GM21515 (cell line): ENCODE measurements at regions not wholly inside any gene's neighbourhood (a gene's known extent, or its start where the extent isn't known, plus 50 kb on each side); places are given as distances from the start of the nearest gene placed in this dataset.

Source experiments
- ATAC-seq: cut with Tn5 transposase; IDR thresholded peaks from one replicate; pipeline ENCODE4 v1.9.1; 2021; ENCODE audit not compliant: unreplicated experiment

DNA sequence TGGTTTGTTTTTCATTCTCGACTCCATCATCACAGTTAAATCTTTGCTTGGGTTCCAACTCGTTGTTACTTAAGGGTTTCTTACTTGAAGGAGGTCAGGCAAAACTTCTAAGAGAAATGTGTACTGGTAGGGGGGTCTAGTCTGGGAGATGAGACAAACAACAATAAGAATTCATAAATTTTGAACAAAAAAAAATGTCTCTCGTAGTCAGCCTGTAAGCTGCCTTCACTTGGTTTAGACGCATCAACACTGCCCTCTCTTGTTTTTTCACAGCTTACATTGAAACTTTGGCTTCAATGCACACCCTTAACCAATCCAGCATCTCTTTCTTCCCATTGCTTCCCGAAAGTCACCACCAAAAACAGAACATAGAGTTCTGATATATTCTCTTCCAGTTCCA lies 576.4 kb upstream of the PIK3C3 start:
- ATAC-seq, result no peak

DNA sequence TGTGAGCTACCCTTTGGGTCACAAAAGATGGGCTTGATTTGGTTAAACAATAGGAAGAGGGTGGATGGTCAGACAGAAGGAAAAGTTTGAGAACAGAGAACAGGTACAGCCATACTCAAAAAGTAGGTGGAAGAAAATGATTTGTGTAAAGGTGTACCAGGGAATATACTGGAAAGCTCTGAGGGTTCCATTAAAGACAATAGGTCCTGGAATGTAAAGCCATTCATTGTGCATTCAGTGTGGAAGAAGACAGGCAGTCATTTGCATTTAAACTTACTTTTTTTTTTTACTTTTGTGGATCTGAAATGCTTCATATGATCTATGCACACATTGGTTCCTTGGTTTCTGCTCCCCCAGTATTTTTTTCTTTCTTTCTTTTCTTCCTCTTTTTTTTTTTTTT lies 581.4 kb upstream of the PIK3C3 start:
- no peak for ATAC-seq

DNA sequence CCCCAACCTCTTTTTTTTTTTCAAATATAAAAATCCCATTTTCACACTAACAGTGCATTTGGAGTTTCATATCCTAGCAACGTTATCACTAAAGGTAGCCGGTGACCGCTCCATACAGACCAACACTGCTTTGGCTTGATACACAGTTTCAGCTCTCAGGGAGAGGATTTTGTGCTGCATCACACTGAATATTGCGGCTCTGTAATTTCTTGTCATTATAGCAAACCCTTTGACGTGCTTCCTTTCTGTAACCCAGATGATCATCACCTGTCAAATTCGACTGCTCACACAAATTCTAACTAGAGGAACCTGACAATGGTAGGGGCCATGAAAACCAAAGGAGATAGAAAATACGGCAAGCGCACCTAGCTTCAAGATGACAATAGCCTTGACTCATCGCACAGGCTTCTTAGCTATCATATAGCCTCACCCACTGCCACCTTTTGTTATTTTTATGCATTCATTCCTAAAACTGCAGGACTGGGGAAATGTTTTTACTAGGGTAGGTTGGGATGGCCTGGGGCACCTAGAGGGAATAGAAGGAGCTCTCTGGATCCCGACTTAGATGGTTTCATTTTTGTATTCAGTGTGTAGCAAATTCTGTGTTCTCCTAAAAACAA lies 582.9 kb upstream of the PIK3C3 start:
- no peak for ATAC-seq

DNA sequence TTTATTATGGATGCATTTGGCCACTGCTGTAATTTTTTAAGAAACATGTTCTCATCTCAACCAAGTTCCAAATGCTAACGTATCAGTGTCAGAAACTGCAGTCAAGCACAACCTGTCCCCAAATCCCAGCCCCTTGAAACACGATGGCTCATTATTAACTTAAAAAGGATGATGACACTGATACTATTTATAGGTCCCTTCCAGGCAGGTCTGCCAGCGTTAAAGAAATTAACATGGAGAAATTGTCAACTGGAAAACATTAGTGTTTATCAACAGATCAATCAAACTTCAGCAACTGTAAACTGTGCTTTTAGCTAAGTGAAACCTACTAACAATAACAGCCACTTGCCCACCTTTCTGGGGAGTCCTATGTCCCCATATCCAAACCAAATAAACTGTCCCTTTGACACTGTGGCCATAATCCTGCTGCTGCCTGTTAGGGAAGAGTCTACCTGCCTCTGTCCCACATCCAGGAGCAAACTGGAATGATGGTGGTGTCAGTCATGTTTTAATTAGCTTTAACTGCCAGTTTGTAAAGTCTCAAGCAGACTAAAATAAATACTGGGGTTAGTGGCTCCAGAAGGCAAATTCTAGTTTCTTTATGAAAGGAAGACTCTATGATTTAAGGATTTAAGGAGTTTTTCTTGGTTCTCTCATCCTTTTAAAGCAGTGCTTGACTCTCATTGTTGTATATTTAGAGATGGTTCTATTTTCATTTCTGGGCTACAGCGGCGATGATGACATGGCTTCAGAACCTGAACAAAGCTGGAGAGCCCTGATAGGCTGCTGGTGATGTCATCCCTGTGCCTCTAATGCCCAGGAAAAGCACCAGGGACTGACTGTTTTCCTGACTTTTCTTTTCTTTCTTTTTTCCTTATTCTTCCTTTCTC lies 583.6 kb upstream of the PIK3C3 start:
- ATAC-seq, result no peak

DNA sequence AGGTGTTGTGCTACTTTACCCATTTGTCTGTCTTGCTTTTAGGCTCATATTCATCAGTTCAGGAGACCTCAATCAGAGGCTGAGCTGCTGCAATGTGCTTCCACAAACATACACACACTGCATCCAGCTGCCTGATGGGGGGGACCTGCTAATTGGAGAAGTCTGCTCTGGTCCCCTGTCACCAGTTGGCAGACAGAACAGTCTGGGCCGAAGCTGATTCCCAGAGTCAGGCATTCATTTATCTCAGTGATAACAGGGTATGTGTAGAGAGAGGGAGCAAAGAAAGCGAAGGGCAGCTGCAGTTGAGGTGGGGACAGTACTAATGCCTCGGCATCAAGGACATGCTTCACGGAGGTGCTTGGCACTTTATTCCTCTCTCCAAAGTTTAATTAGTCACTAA lies 584.3 kb upstream of the PIK3C3 start:
- no peak for ATAC-seq

DNA sequence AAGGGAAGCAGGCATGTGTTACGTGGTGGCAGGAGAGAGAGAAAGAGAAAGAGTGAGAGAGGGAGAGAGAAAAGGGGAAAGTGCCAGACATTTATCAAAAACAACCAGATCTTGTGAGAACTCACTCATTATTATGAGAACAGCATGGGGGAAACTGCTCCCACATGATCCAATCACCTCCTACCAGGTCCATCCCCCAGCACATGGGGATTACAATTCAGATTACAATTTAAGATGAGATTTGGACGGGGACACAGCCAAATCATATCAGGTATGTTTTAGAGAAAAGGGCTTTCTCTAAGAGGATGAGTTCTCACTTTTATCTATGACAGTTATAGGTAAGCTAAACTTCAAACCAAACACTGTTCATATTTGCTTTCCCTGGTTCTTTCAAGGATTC lies 597.3 kb upstream of the PIK3C3 start:
- no peak for ATAC-seq

DNA sequence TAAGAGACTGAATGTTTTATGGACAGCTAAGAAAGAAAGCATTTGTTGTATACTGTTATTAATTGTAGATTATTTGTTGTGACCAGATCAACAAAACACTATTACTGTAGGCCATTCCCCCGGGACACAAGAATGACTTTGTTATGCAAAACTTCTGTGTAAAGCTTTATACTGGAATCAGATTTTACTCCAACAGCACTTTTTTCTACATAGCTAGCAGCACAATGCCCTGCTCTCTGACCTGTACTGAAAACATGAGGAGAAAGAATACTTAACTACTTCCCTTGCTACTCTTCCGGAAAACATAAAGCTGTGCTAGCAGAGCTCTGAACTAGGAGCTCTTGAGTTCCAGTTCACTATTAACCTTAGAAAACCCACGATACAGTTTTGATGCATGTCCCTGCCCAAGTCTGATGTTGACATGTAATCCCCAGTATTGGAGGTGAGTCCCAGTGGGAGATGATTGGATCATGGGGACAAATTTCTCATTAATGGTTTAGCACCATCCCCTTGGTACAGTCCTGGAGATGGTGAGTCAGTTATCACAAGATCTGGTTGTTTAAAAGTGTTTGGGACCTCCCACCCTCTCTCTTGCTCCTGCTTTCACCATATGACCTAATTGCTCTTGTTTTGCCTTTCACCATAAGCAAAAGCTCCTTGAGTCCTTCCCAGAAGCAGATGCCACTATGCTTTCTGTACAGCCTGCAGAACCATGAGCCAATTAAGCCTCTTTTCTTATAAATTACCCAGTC lies 601.1 kb upstream of the PIK3C3 start:
- no peak for ATAC-seq

DNA sequence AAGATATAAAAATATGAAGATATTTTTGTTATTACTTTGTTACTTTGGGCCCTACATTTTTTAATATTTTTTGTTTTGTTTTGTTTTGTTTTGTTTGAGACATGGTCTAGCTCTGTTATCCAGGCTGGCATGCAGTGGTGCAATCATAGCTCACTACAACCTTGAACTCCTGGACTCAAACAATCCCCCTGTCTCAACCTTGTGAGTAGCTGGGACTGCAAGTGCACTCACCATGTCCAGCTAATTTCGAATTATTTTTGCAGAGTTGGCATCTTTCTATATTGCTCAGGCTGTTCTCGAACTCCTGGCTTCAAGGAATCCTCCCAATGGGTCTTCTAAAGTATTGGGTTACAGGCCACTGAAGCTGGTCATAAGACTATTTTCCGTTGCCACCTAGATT lies 603.6 kb upstream of the PIK3C3 start:
- no peak for ATAC-seq

DNA sequence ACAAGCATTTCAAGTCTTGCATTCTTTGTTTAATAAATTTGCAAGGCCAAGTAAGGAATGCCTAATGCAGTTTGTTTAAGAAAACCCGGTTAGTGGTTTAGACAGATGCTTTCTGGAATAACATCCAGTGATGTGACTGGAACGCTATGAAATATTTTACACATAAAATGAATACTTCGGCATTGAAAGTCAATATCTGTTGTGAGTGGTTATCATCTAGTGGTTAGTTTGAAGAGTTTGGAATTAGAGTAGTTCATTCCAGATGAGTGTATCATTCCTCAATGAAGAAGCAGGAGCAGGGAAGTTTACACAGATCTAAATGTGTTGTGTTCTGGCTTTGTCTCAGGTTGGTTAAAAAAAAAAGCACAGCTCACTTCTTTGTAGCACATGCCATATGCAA lies 608.0 kb upstream of the PIK3C3 start:
- no peak for ATAC-seq

DNA sequence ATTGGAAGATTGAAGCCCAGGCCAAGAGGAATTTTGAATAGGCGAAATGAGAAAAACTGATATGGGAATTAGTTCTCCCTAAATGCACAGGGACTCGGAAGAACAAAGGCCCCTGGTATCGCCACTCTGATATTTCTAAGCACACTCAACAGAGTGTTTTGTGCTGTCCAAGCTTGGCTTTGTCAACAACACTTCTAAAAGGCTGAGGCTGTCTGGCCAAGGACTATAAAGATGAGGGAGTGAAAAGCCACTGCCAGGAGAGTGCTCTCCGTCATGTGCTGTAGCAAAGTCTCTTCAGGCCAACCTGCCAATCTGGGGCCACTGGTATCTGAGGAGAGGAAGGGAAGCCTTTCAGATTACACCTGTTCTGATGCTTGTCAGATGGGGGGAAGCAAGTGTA lies 611.2 kb upstream of the PIK3C3 start:
- no peak for ATAC-seq

DNA sequence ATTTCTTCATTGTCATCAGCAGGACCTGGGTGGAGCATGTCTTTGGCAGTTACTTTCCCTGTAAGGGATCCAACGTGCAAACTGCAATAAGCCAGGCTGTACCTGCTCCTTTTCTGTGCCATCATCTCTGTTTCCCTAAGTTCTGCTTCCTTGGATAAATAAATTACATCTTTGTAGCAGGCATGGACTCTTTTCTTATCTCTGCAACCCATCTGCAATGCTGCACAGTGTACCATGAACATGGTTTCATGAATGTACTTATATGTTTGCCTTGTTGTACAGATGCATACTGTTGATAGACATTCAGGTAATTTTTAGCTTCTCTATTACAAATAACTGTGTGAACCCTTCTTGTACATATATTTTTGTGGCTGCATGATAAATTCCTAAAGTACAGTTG lies 616.7 kb upstream of the PIK3C3 start:
- ATAC-seq, result no peak

DNA sequence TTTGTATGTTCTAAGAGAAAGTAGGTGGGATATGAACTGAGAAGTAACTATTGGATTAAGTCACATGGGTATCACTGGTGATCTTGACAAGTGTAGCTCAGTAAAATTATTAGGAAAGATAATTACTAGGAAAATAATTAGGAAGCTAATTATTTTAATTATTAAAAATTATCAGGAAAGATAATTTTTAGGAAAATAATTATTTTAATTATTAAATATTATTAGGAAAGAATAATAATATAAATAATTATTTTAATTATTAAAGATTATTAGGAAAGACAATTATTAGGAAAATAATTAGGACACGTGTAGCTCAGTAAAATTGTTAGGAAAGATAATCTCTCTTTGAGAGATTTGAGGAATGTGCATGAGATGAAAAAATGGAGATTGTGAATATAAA lies 623.4 kb upstream of the PIK3C3 start:
- no peak for ATAC-seq

DNA sequence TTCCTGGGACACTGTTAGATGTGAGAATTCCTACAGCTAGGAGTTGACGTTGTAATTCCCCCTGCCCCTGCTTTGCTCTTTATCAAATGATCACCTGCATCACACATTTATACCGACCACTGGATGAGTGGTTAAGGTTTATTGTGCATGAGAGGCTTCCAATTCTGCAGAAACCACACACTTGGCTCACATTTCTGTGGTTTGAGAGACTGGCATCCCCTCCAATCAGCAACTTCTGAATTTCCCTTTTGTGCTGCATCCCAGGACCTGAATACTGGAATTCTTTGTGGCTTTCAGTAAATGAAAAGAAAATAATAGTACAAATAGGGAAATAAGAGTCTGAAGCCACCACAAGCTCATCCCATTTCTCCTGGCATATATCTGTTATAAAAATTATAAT lies 628.7 kb upstream of the PIK3C3 start:
- no peak for ATAC-seq

DNA sequence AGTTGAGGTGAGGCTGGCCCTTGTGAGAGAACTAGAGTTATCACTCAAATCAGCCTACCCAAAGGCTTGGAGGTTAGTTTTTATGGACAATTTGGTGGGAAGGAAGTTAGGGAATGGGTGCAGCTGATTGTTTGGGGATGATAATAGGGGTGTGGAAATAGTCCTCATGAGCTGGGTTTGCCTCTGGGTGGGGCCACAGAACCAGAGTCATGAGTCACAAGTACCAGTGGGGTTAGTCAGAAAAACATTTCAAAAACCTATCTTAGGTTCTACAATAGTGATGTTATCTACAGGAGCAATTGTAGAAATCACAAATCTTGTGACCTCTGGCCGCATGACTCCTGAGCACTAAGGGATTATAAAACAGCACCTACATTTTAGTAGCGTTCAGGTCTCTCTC lies 630.1 kb upstream of the PIK3C3 start:
- no peak for ATAC-seq

DNA sequence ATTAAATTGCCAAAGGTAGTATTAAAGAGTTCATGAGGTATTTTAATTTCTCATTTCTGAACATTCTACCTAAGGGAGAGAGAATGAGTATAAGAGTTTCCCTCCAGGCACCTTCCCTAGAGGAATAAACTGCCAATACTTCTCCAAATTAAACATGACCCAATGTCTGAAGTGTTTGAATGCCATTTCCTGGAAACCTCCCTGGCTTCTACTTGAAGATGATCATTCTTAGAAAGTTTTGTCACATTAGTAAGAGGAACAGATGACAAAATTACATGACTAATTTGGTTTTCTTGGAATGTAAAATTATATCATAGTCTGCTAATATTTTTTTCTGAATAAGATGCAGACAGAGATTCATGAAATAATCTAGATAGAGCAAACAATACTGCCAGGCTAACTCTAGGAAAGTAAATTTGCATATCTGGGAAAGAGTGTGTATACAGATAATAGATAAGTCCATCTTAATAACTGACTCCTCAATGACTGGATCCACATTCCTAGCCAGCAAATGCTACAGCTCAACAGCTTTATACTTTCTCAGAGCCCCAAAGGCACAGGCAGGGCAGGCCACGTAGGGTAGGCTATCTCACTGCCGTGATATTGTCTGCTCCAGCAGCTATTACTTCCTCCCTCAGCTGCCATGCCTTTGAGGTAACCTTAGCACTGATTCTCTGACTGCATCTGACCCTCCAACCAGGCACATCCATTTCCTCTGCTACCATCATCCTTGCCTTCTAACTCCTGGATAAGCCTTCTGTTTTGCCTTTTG lies 630.8 kb upstream of the PIK3C3 start:
- no peak for ATAC-seq

DNA sequence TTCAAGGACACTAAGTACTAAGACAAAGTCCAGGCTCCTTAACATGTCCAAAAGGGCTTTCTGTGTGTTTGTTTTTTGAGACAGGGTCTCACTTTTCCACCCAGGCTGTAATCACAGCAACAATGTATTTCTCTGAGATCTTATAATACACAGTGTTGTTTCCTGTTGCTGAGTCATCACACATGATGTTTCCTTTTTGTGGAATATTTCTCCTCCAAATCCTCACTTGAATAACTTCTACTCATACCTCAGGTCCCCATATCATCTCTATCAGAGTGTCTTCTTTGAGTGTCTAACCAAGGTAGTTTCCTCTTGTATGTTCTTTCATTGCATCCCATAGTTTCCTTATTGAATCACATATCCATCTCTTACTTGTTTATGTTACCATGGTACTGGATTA lies 632.0 kb upstream of the PIK3C3 start:
- no peak for ATAC-seq

DNA sequence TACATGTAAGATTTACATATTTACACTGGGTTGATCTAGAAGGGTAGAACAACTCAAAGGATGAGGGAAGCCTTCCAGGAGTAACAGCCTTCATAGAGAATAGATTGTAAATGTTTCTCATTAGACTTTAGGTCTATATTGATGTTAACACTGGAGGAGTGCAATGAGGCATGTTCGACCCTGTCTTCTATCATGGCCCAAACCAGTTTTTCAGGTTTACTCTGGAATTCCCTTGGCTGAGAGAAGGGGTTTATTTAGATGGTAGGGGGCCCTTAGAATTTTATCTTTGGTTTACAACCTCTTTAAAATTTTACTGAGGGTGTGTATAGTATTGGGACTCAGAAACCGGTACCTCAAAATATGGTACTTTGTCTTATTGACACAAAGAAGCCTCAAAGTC lies 634.9 kb upstream of the PIK3C3 start:
- ATAC-seq, result no peak

DNA sequence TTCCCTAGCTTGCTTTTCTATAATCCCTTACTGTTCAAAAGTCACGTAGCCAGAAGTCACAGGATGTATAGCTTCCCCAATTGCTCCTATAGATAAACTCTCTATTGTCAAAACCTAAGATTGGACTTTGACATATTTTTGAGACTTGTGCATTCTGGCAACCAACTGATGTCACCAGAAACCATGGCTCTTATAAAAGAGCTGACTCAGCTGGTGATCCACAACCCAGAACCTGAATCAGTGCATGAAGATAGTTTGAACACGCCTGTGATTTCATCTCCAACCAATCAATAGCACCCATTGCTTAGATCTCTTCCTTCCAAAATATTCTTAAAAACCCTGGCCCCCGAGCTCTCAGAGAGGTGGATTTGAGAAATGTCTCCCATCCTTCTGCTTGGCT lies 639.9 kb upstream of the PIK3C3 start:
- no peak for ATAC-seq

DNA sequence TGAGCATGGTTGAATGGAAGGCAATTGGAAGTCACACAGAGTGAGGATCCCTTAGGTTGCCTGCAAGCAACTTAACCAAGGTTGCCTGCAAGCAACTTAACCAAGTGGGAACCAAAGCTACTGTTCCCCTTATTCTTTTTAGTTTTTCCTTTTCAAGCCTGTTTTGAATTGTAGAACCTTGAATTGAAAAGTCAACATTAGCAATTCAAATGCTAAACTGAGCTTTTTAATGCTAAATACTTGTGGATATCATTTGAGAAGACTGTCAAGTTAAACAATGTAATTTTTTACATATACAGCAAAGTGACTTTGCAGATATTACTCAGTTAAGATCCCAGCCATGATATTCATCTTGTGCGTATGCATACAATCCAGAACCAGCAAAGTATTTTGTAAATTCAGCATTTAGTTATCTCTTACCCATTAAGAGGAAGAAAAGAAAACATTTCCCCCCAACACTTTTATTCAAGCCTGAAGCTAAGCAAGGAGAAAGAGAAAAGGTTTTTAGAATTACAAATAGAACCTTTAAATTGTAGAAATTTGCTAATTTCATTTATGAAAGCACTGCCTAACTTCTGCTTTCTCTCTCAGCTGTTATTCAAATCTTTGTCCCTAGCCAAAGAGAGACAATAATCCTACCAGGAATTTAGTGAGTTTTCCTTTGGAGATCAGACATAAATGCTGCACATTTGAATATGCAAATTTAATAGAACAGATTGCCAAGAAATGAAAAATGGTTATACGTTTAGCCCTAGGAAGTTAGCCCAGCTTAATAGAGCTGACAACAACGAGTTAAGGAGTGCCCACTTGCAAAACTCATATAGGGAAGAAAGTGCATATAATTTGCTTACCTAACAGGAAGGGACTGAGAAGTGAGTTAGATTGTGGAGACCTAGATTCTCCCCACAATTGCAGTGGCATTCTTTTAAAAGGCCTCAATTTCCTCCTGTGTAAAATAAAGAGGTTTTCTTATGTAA lies 643.2 kb upstream of the PIK3C3 start:
- no peak for ATAC-seq

DNA sequence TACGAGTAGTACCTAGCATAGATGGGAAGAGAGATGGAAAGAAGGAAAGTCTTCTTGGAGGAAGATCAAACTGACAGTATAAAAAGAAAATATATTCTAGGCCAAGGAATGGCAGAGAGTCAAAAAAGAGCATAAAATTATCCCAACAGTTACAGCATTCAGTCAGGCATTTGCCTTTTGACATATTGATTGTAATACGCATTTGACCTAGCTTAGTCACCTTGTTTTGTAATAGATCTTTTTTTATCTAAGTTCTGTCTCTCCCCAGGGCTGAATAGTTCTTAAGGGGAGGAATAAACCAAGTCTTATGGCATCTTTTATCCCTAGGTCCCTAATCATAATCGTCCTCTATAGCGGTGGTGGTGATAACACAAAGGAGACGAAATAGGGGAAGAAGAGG lies 657.3 kb upstream of the PIK3C3 start:
- ATAC-seq, result no peak
